H1 (cell line): ENCODE measurements at regions not wholly inside any gene's neighbourhood (a gene's known extent, or its start where the extent isn't known, plus 50 kb on each side); places are given as distances from the start of the nearest gene placed in this dataset.

Experiments
- CTCF ChIA-PET: fragments of 300-600 bp; sonication (Branson Sonifier 250); formaldehyde crosslinking; loops from one replicate; lab custom pipeline; 2021; ENCODE audit not compliant: partially characterized antibody; lab: Charles Lee
- POLR2A ChIA-PET: fragments of 300-600 bp; sonication (Branson Sonifier 250); formaldehyde crosslinking; loops from one replicate; lab custom pipeline; 2021; ENCODE audit warnings: inconsistent platforms; ENCODE audit not compliant: partially characterized antibody; lab: Charles Lee
- DNase-seq, 2 experiments: peaks; one replicate each; pipeline versions ENCODE4 v3.0.0 to v3.0.0-alpha.2; 2010 to 2022; ENCODE audit warnings: low spot score in 2 of 2, low read depth in 1 of 2, mixed read lengths in 1 of 2
- FAIRE-seq: peaks from 2 replicates; lab custom pipeline; 2011; peaks lifted over from hg19 to GRCh38; lab: Jason Lieb, UNC
- H2AFZ ChIP-seq: 2 replicates; pipeline ENCODE4 v1.8.1; 2012; ENCODE audit warnings: low read length, inconsistent platforms
- H2AK5ac ChIP-seq: 2 replicates; pipeline ENCODE4 v1.6.1; 2013; ENCODE audit warnings: low read depth, low read length
- H2BK120ac ChIP-seq: replicated peaks from 2 replicates; pipeline ENCODE3; 2013; ENCODE audit warnings: low read depth, low read length, inconsistent platforms
- H2BK12ac ChIP-seq: 2 replicates; pipeline ENCODE4 v1.6.1; 2013; ENCODE audit warnings: low read depth, low read length
- H2BK15ac ChIP-seq: 2 replicates; pipeline ENCODE4 v1.6.1; 2013; ENCODE audit warnings: low read length
- H2BK20ac ChIP-seq: 2 replicates; pipeline ENCODE4 v1.6.1; 2013; ENCODE audit warnings: low read length
- H2BK5ac ChIP-seq: 2 replicates; pipeline ENCODE4 v1.6.1; 2013; ENCODE audit warnings: low read depth, low read length
- H3K14ac ChIP-seq: 2 replicates; pipeline ENCODE4 v1.6.1; 2013; ENCODE audit warnings: inconsistent platforms; ENCODE audit not compliant: insufficient read length
- H3K18ac ChIP-seq: 2 replicates; pipeline ENCODE4 v1.6.1; 2013; ENCODE audit warnings: low read length; ENCODE audit errors: extremely low read depth
- H3K23ac ChIP-seq: 2 replicates; pipeline ENCODE4 v1.6.1; 2013; ENCODE audit warnings: inconsistent platforms; ENCODE audit not compliant: insufficient read length
- H3K23me2 ChIP-seq: 2 replicates; pipeline ENCODE4 v1.6.1; 2013; ENCODE audit warnings: low read depth, low read length
- H3K27ac ChIP-seq: 2 replicates; pipeline ENCODE4 v1.6.1; 2011; ENCODE audit warnings: low read depth, low read length, inconsistent platforms
- H3K27me3 ChIP-seq, 4 experiments: replicated peaks in 1 of 4; 1 replicate in 1 of 4; 2 replicates in 3 of 4; pipeline versions ENCODE4 v1.6.1 to v1.8.1; 2011 to 2013; ENCODE audit warnings: low read length in 3 of 4, mild to moderate bottlenecking in 3 of 4, inconsistent platforms in 2 of 4, mixed read lengths in 2 of 4, moderate library complexity in 1 of 4; ENCODE audit not compliant: control insufficient read depth in 3 of 4, insufficient read depth in 3 of 4; ENCODE audit errors: extremely low read depth in 1 of 4
- H3K36me3 ChIP-seq, 4 experiments: 2 replicates each; pipeline versions ENCODE4 v1.6.1 to v1.8.1; 2011 to 2013; ENCODE audit warnings: mild to moderate bottlenecking in 4 of 4, low read length in 3 of 4, moderate library complexity in 2 of 4, control low read depth in 1 of 4, inconsistent platforms in 1 of 4; ENCODE audit not compliant: insufficient read depth in 4 of 4, control insufficient read depth in 2 of 4
- H3K4ac ChIP-seq: replicated peaks from 2 replicates; pipeline ENCODE3; 2013; ENCODE audit warnings: low read length, low read depth, mixed read lengths, inconsistent platforms; ENCODE audit not compliant: insufficient read length
- H3K4me1 ChIP-seq, 4 experiments: replicated peaks in 1 of 4; 1 replicate in 1 of 4; 2 replicates in 3 of 4; pipeline versions ENCODE4 v1.6.1 to v1.8.1; 2011 to 2013; ENCODE audit warnings: low read length in 3 of 4, inconsistent platforms in 2 of 4, mixed read lengths in 1 of 4; ENCODE audit not compliant: insufficient read depth in 4 of 4, control insufficient read depth in 3 of 4
- H3K4me2 ChIP-seq, 2 experiments: 2 replicates each; pipeline versions ENCODE4 v1.6.1 to v1.8.1; 2011 to 2013; ENCODE audit warnings: low read depth in 2 of 2, low read length in 2 of 2, control low read depth in 1 of 2, inconsistent platforms in 1 of 2, mild to moderate bottlenecking in 1 of 2; ENCODE audit not compliant: insufficient read depth in 1 of 2
- H3K4me3 ChIP-seq, 4 experiments: fragments of 200-600, 300-600 bp in 1 of 4; sonication (generic), shearing (Covaris generic), sonication (Bioruptor Twin) in 1 of 4; 2 replicates each; pipeline versions ENCODE4 v1.5.1 to v1.8.1; 2011 to 2016; ENCODE audit warnings: low read length in 4 of 4, low read depth in 3 of 4, control low read depth in 2 of 4, inconsistent platforms in 2 of 4, mild to moderate bottlenecking in 2 of 4, mixed read lengths in 1 of 4, moderate library complexity in 1 of 4; ENCODE audit not compliant: insufficient read depth in 2 of 4; ENCODE audit errors: extremely low read depth in 1 of 4
- H3K56ac ChIP-seq: replicated peaks from 2 replicates; pipeline ENCODE3; 2013; ENCODE audit warnings: low read depth, mild to moderate bottlenecking, mixed read lengths, low read length, inconsistent platforms; ENCODE audit not compliant: insufficient read length
- H3K79me1 ChIP-seq: 2 replicates; pipeline ENCODE4 v1.6.1; 2013; ENCODE audit warnings: low read depth, low read length, control low read depth
- H3K79me2 ChIP-seq, 2 experiments: 2 replicates each; pipeline versions ENCODE4 v1.6.1 to v1.8.1; 2012 to 2013; ENCODE audit warnings: low read length in 2 of 2, mild to moderate bottlenecking in 2 of 2, inconsistent platforms in 1 of 2; ENCODE audit not compliant: insufficient read depth in 2 of 2, control insufficient read depth in 1 of 2
- H3K9ac ChIP-seq, 4 experiments: replicated peaks in 1 of 4; 1 replicate in 1 of 4; 2 replicates in 3 of 4; pipeline versions ENCODE4 v1.6.1 to v1.8.1; 2011 to 2013; ENCODE audit warnings: low read depth in 3 of 4, low read length in 3 of 4, control low read depth in 2 of 4, mild to moderate bottlenecking in 2 of 4, moderate library complexity in 2 of 4, inconsistent platforms in 1 of 4; ENCODE audit errors: extremely low read depth in 1 of 4
- H3K9me3 ChIP-seq, 2 experiments: 2 replicates each; pipeline versions ENCODE4 v1.6.1 to v1.8.1; 2012 to 2013; ENCODE audit warnings: mild to moderate bottlenecking in 2 of 2, moderate library complexity in 2 of 2, control low read depth in 1 of 2, inconsistent platforms in 1 of 2, low read depth in 1 of 2, low read length in 1 of 2, mixed read lengths in 1 of 2; ENCODE audit not compliant: insufficient read depth in 2 of 2
- H4K20me1 ChIP-seq, 2 experiments: replicated peaks in 1 of 2; 2 replicates each; pipeline versions ENCODE3 to v1.8.1; 2011 to 2013; ENCODE audit warnings: inconsistent platforms in 2 of 2, low read length in 2 of 2, mild to moderate bottlenecking in 1 of 2; ENCODE audit not compliant: insufficient read depth in 2 of 2, control insufficient read depth in 1 of 2
- H4K5ac ChIP-seq: 2 replicates; pipeline ENCODE4 v1.6.1; 2013; ENCODE audit warnings: low read length, low read depth, mixed read lengths, inconsistent platforms; ENCODE audit not compliant: insufficient read length
- H4K8ac ChIP-seq: 2 replicates; pipeline ENCODE4 v1.8.0; 2013; ENCODE audit warnings: mild to moderate bottlenecking, moderate library complexity, low read length, inconsistent platforms; ENCODE audit not compliant: insufficient read depth; ENCODE audit errors: extremely low read depth
- H4K91ac ChIP-seq: replicated peaks from 2 replicates; pipeline ENCODE3; 2013; ENCODE audit warnings: low read length, mixed read lengths, inconsistent platforms; ENCODE audit not compliant: insufficient read length
- CTCF ChIP-seq, 3 experiments: IDR thresholded peaks; 1 replicate in 2 of 3; 2 replicates in 1 of 3; pipeline versions ENCODE4 v1.5.1 to v1.6.1; 2011; ENCODE audit warnings: low read length in 3 of 3, mild to moderate bottlenecking in 3 of 3, inconsistent platforms in 2 of 3, low read depth in 1 of 3, moderate library complexity in 1 of 3; ENCODE audit not compliant: insufficient read depth in 1 of 3; ENCODE audit errors: control extremely low read depth in 1 of 3
- EP300 ChIP-seq, 2 experiments: IDR thresholded peaks; 1 replicate in 1 of 2; 2 replicates in 1 of 2; pipeline ENCODE4 v1.6.1; 2011 to 2012; ENCODE audit warnings: low read depth in 2 of 2, low read length in 2 of 2, mild to moderate bottlenecking in 2 of 2, borderline replicate concordance in 1 of 2, inconsistent platforms in 1 of 2, moderate library complexity in 1 of 2
- HDAC6 ChIP-seq: IDR thresholded peaks from one replicate; pipeline ENCODE4 v1.7.1; 2012; ENCODE audit warnings: low read depth, mild to moderate bottlenecking, inconsistent platforms, low read length, moderate library complexity
- JUN ChIP-seq: IDR thresholded peaks from 2 replicates; pipeline ENCODE4 v1.6.1; 2011; ENCODE audit warnings: low read depth, mild to moderate bottlenecking, improper control_type of control experiment, low read length
- KDM4A ChIP-seq: IDR thresholded peaks from one replicate; pipeline ENCODE4 v1.7.1; 2012; ENCODE audit warnings: low read depth, mild to moderate bottlenecking, moderate library complexity, low read length, inconsistent platforms; ENCODE audit not compliant: severe bottlenecking
- NRF1 ChIP-seq: IDR thresholded peaks from 2 replicates; pipeline ENCODE4 v1.6.1; 2011; ENCODE audit warnings: mild to moderate bottlenecking, low read depth, low read length, improper control_type of control experiment
- PHF8 ChIP-seq: fragments of 200-600 bp; sonication (generic); conservative IDR thresholded peaks from 2 replicates; pipeline ENCODE4 v1.7.1; 2012; ENCODE audit warnings: low read depth, mild to moderate bottlenecking, inconsistent platforms, low read length, moderate library complexity
- POLR2AphosphoS5 ChIP-seq: IDR thresholded peaks from 2 replicates; pipeline ENCODE4 v1.6.1; 2011; ENCODE audit warnings: low read depth, low read length
- POU5F1 ChIP-seq: IDR thresholded peaks from 2 replicates; pipeline ENCODE4 v1.6.1; 2011; ENCODE audit warnings: low read depth, mild to moderate bottlenecking, low read length, moderate library complexity
- RAD21 ChIP-seq, 2 experiments: IDR thresholded peaks in 1 of 2; conservative IDR thresholded peaks in 1 of 2; 2 replicates each; pipeline ENCODE4 v1.6.1; 2011; ENCODE audit warnings: low read depth in 2 of 2, low read length in 2 of 2, improper control_type of control experiment in 1 of 2, inconsistent platforms in 1 of 2, mild to moderate bottlenecking in 1 of 2, moderate library complexity in 1 of 2
- RBBP5 ChIP-seq: IDR thresholded peaks from 2 replicates; pipeline ENCODE4 v1.7.1; 2012; ENCODE audit warnings: low read depth, mild to moderate bottlenecking, inconsistent platforms, low read length, moderate library complexity, borderline replicate concordance
- SIRT6 ChIP-seq: IDR thresholded peaks from one replicate; pipeline ENCODE4 v1.7.1; 2012; ENCODE audit warnings: low read length, inconsistent platforms
- WGBS, 2 experiments: shearing (Covaris generic) in 1 of 2; methylation state at CpG; one replicate each; pipeline versions ENCODE4 v1.1.6 to v1.1.7; 2013 to 2015; ENCODE audit warnings: low lambda C conversion rate in 2 of 2, mixed read lengths in 2 of 2, inconsistent platforms in 1 of 2, low coverage in 1 of 2, missing lambda C conversion rate in 1 of 2; ENCODE audit not compliant: insufficient replicate concordance in 2 of 2, insufficient coverage in 1 of 2, insufficient read length in 1 of 2; ENCODE audit errors: extremely low coverage in 1 of 2, missing lambda C conversion rate in 1 of 2; 5-methylcytosine and 5-hydroxymethylcytosine counted together

- H4K5ac ChIP-seq: no peak overlapping the region
- no peak overlapping the region for H4K8ac ChIP-seq
- H3K9ac ChIP-seq: no peak overlapping the region
- H3K4me2 ChIP-seq: no peak overlapping the region
- WGBS, 2 experiments: 94% methylated on average over 1 of the region's 1 CpG; no CpG with 5 or more reads in 1 of the 2 experiments
- peaks cover 0 to 1% (median 0%) of the 10 kb centered on the region in 4 experiments; a peak in 1 of 7 replicates for H3K27me3 ChIP-seq
- H3K36me3 ChIP-seq: no peaks in the 10 kb centered on the region
- no peak overlapping the region for H3K23ac ChIP-seq
- FAIRE-seq: no peak
- no peak overlapping the region for H3K18ac ChIP-seq
- no peaks in the 10 kb centered on the region for H3K79me2 ChIP-seq
- no peak overlapping the region for H4K91ac ChIP-seq
- H2BK20ac ChIP-seq: no peak overlapping the region
- CTCF ChIA-PET: interaction anchor here (0.6 to 2.0 kb wide), 3 partner anchors 11 to 242 kb away, joined by 3 to 9 read pairs (median 4); no protein-coding TSS in a partner anchor
- H2BK5ac ChIP-seq: no peak overlapping the region
- H3K56ac ChIP-seq: no peak overlapping the region
- no peak overlapping the region for H3K27ac ChIP-seq
- H3K9me3 ChIP-seq: peaks cover 0 to 4% of the 10 kb centered on the region in 2 experiments; a peak in 1 of 4 replicates
- H2AK5ac ChIP-seq: no peak overlapping the region
- H2AFZ ChIP-seq: no peak overlapping the region
- H3K14ac ChIP-seq: no peak overlapping the region
- DNase-seq: no peak
- H3K4me1 ChIP-seq: no peaks in the 10 kb centered on the region
- no peak overlapping the region for H2BK15ac ChIP-seq
- H3K79me1 ChIP-seq: no peaks in the 10 kb centered on the region
- no peaks in the 10 kb centered on the region for H3K23me2 ChIP-seq
- no peak overlapping the region for H2BK120ac ChIP-seq
- no peak overlapping the region for H2BK12ac ChIP-seq
- no peaks in the 10 kb centered on the region for H4K20me1 ChIP-seq
- no peak overlapping the region for H3K4me3 ChIP-seq
- no peak overlapping the region for H3K4ac ChIP-seq
- POLR2A ChIA-PET: no interaction called here
- TF ChIP-seq POLR2AphosphoS5: no peak
- no peak for TF ChIP-seq KDM4A
- TF ChIP-seq POU5F1: no peak
- no peak for TF ChIP-seq RBBP5
- TF ChIP-seq PHF8: no peak
- TF ChIP-seq NRF1: no peak
- TF ChIP-seq HDAC6: no peak
- no peak for TF ChIP-seq JUN
- no peak for TF ChIP-seq RAD21 (IDR thresholded peaks at IDR 0.05 in 1 of 2, conservative IDR thresholded peaks at IDR 0.05 in 1 of 2; ENCODE audit: low read depth in 2 of 2, low read length in 2 of 2)
- TF ChIP-seq CTCF (IDR thresholded peaks at IDR 0.05; ENCODE audit: control extremely low read depth in 1 of 3, insufficient read depth in 1 of 3, low read depth in 1 of 3, low read length in 3 of 3): no peak
- no peak for TF ChIP-seq SIRT6
- no peak for TF ChIP-seq EP300 (IDR thresholded peaks at IDR 0.05; ENCODE audit: borderline replicate concordance in 1 of 2, low read depth in 2 of 2, low read length in 2 of 2)
Measured at GRCh38 chr4:74618659-74619058, 173.7 kb downstream of the AREG start.
